ENCODE measurements at regions not wholly inside any gene's neighbourhood (a gene's known extent, or its start where the extent isn't known, plus 50 kb on each side); places are given as distances from the start of the nearest gene placed in this dataset.

DNA sequence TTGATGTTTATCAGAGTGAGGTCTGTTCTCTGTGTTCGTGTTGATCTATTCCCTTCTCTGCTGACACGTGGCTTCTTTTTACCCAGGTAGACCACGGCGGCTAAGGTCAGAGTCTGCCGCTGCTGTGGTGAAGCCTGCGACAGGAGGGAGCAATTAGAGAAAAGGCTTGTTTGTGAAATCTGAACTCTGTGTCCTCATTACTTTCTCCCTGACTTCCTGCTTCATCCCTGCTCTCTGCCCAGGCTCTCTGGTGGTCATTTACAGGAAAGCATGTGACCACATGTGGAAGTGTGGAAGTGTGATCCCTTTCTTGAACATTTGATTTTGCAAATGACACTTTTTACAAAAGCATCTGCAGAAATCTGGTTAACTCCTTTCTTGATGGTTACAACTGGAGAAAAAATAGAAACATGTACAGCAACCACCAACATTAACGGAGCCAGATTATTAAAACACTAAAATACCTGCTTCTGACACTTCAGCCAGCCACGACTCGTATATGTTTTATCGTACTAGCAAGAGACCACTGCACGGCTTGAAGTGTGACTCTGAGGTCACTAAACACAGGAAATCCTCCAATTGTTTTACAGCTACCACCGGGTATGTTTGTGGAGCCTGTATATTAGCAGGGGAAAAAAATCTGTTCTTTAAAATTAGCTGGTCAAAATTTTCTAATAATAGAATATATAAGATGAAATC is 388.6 kb upstream of the TMPO start:
- TF ChIP-seq, protein P1, sequence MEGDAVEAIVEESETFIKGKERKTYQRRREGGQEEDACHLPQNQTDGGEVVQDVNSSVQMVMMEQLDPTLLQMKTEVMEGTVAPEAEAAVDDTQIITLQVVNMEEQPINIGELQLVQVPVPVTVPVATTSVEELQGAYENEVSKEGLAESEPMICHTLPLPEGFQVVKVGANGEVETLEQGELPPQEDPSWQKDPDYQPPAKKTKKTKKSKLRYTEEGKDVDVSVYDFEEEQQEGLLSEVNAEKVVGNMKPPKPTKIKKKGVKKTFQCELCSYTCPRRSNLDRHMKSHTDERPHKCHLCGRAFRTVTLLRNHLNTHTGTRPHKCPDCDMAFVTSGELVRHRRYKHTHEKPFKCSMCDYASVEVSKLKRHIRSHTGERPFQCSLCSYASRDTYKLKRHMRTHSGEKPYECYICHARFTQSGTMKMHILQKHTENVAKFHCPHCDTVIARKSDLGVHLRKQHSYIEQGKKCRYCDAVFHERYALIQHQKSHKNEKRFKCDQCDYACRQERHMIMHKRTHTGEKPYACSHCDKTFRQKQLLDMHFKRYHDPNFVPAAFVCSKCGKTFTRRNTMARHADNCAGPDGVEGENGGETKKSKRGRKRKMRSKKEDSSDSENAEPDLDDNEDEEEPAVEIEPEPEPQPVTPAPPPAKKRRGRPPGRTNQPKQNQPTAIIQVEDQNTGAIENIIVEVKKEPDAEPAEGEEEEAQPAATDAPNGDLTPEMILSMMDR (optimal IDR thresholded peaks at IDR 0.05 in 1 of 3, IDR thresholded peaks at IDR 0.05 in 1 of 3, conservative IDR thresholded peaks at IDR 0.05 in 1 of 3; ENCODE audit: extremely low read depth in 1 of 3, insufficient read depth in 2 of 3, low read length in 3 of 3), result no peak
- no peak for TF ChIP-seq EZH2 (IDR thresholded peaks at IDR 0.05; ENCODE audit: low read length)

Data from keratinocyte (primary cell).